Calu3 (cell line): ENCODE measurements at regions not wholly inside any gene's neighbourhood (a gene's known extent, or its start where the extent isn't known, plus 50 kb on each side); places are given as distances from the start of the nearest gene placed in this dataset.

Source experiments
- BruUV-seq: library from RNA; stranded (reverse); fragments of 400-500 nt; replicated peaks from 2 replicates; lab custom pipeline; 2021; lab: Mats Ljungman, UMichigan
- CTCF ChIA-PET: fragments of 300-600 bp; sonication (Branson Sonifier 250); formaldehyde crosslinking; loops from one replicate; lab custom pipeline; 2022; ENCODE audit warnings: antibody characterized with exemption; lab: Charles Lee
- DNase-seq: peaks from one replicate; pipeline ENCODE4 v3.0.0; 2022
- H3K27ac Mint-ChIP-seq: one replicate; pipeline ENCODE4 v1.8.0; 2022; ENCODE audit warnings: mixed read lengths; ENCODE audit not compliant: unreplicated experiment
- H3K27me3 Mint-ChIP-seq: one replicate; pipeline ENCODE4 v1.8.0; 2022; ENCODE audit warnings: mixed read lengths; ENCODE audit not compliant: unreplicated experiment
- H3K36me3 Mint-ChIP-seq: one replicate; pipeline ENCODE4 v1.8.0; 2022; ENCODE audit warnings: mild to moderate bottlenecking, moderate library complexity, mixed read lengths; ENCODE audit not compliant: insufficient read depth, unreplicated experiment
- H3K4me1 Mint-ChIP-seq: one replicate; pipeline ENCODE4 v1.8.0; 2022; ENCODE audit warnings: mild to moderate bottlenecking, low read depth, mixed read lengths; ENCODE audit not compliant: unreplicated experiment
- H3K4me3 Mint-ChIP-seq: one replicate; pipeline ENCODE4 v1.8.0; 2022; ENCODE audit warnings: mild to moderate bottlenecking, low read depth, moderate library complexity, mixed read lengths; ENCODE audit not compliant: unreplicated experiment
- H3K9me3 Mint-ChIP-seq: one replicate; pipeline ENCODE4 v1.8.0; 2022; ENCODE audit warnings: low read depth, mixed read lengths; ENCODE audit not compliant: unreplicated experiment
- intact Hi-C: fragments of 100-400 bp; cut with micrococcal nuclease; formaldehyde crosslinking; loops from one replicate; pipeline ENCODE4 v1.10.0; 2022; ENCODE audit not compliant: unreplicated experiment
- TF ChIP-seq, protein P1 (sequence below): fragments of 200-600 bp; IDR thresholded peaks from one replicate; pipeline ENCODE4 v1.8.0; 2022; ENCODE audit warnings: antibody characterized with exemption; ENCODE audit not compliant: unreplicated experiment

DNA sequence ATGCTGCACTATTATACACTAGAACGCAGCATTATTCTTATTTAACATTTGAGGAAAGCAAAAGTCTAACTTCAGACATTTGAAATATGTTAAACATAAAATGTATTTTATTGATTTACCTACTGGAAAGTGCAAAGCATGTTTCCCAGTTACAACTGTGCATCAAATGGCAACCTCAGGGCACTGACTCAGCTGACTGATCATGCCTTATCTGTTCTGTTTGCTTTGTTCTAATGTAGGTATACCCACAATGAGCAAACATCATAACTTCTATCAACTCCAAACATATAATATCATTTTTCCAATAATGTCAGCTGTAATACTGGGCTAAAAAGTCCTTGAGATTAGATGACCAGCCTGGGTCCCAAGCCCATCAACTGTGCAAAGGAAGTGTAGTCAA lies 431.0 kb downstream of the FOXG1 start:
- intact Hi-C loops, result no loop called here

DNA sequence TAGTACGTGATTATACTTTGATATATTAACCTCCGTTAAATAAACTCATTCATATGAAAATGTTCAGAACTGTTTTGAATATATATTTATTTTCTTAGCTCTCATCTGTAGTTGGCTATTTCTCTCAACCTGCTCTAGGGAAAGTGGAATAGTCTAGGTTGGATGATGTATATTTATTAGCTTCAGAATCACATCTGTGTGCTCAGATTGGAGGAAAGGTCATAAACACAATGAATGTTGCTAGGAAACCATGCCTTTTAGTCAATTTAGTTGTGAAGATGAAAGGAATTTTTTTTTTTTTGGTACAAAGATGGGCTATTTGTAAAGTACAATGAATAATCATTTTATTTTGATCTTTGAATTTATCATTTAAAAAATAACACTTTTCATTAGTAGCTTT lies 439.1 kb downstream of the FOXG1 start:
- Mint-ChIP-seq H3K9me3 (no peaks in the 10 kb centered on the region), H3K36me3 (no peaks in the 10 kb centered on the region), H3K4me3 (no peak overlapping the region), H3K4me1 (no peaks in the 10 kb centered on the region), H3K27me3 (no peaks in the 10 kb centered on the region), H3K27ac (no peak overlapping the region)
- DNase-seq, result no peak
- intact Hi-C loops, result no loop called here
- TF ChIP-seq, protein P1, sequence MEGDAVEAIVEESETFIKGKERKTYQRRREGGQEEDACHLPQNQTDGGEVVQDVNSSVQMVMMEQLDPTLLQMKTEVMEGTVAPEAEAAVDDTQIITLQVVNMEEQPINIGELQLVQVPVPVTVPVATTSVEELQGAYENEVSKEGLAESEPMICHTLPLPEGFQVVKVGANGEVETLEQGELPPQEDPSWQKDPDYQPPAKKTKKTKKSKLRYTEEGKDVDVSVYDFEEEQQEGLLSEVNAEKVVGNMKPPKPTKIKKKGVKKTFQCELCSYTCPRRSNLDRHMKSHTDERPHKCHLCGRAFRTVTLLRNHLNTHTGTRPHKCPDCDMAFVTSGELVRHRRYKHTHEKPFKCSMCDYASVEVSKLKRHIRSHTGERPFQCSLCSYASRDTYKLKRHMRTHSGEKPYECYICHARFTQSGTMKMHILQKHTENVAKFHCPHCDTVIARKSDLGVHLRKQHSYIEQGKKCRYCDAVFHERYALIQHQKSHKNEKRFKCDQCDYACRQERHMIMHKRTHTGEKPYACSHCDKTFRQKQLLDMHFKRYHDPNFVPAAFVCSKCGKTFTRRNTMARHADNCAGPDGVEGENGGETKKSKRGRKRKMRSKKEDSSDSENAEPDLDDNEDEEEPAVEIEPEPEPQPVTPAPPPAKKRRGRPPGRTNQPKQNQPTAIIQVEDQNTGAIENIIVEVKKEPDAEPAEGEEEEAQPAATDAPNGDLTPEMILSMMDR, result no peak
- CTCF ChIA-PET, result interaction anchor here (0.7 kb wide), 1 partner anchor 347 kb away, joined by 3 read pairs; no protein-coding TSS in a partner anchor
- no TSS peak for BruUV-seq

More for the DNA sequence above, 431.0 kb downstream of the FOXG1 start:
- Mint-ChIP-seq H3K4me1 (no peaks in the 10 kb centered on the region), H3K27ac (no peak overlapping the region), H3K36me3 (no peaks in the 10 kb centered on the region), H3K4me3 (no peak overlapping the region), H3K9me3 (peaks cover 3% of the 10 kb centered on the region), H3K27me3 (no peaks in the 10 kb centered on the region)
- no peak for DNase-seq
- CTCF ChIA-PET, result no interaction called here
- TF ChIP-seq, protein P1, result no peak
- no TSS peak for BruUV-seq

DNA sequence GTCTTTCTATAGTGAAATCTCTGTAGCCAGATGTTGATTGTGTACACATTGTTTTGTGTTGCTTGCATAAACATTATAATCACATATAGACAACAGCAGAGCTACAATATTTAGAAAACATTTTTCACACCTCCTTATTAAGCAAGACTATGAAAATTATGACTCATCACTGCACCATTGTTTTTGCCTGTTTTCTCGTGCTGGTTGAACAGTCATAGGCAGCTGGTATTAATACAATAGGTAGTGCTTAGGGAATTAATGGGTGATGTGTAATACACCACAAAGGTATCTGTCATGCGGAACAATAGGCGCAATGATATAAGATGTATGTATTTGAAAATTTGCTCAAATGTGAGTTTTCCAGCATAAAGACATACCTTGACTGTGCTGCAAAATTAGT lies 449.3 kb downstream of the FOXG1 start:
- TF ChIP-seq, protein P1, result no peak
- Mint-ChIP-seq H3K36me3 (no peaks in the 10 kb centered on the region), H3K27me3 (peaks cover 12% of the 10 kb centered on the region), H3K4me3 (no peak overlapping the region), H3K27ac (no peak overlapping the region), H3K9me3 (no peaks in the 10 kb centered on the region), H3K4me1 (peaks cover 8% of the 10 kb centered on the region)
- CTCF ChIA-PET, result no interaction called here
- DNase-seq, result no peak
- intact Hi-C loops, result no loop called here
- BruUV-seq, result no TSS peak

DNA sequence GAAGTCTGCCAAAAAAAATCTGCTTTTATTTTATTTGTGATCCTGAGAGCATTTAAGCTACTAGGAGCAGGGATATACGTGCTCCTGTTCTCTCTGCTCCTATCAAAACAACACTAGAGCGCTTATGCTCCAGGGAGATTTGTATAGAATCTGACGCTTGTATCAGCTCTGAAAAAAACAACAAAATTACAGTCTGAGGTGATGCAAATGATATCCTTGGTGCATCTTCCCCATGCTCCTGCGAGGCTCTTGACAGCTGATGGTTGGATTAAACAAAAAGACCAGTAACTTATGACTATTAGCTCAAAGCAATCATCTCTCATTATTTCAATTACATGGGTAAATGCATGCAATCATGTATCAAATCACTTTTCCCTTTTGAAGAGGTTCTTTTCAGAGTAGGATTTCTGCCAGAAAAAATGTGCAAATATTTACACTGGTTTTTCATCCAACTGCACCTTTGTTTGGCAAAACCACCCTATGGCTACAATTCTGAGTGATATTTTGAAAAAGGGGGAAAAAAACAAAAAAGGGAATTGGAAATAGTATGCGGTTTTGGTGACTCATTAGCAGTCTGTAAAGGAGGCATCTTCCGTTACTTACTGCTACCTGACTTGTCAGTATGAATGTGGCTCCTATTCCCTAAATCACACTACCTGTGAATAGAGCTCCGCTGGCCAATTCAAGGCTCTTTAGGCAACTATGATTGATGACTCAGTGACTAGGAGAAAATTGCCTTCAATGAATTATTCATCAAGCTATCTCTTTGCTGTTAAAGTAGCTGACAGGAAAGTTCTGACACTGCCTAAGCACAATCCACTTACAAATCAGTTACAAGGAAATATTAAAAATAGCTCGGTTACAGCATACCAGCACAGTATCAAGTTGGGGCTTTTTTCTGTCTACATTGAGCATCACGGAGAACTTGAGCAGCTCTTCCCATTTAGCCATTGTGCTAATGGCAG lies 450.0 kb downstream of the FOXG1 start:
- H3K36me3 Mint-ChIP-seq, result no peaks in the 10 kb centered on the region
- CTCF ChIA-PET, result interaction anchor here (0.6 kb wide), 1 partner anchor 10 kb away, joined by 3 read pairs; no protein-coding TSS in a partner anchor
- no TSS peak for BruUV-seq
- H3K9me3 Mint-ChIP-seq, result no peaks in the 10 kb centered on the region
- intact Hi-C loops, result no loop called here
- no peak overlapping the region for H3K4me3 Mint-ChIP-seq
- TF ChIP-seq, protein P1, result no peak
- no peak overlapping the region for H3K27ac Mint-ChIP-seq
- H3K4me1 Mint-ChIP-seq, result peaks cover 8% of the 10 kb centered on the region
- H3K27me3 Mint-ChIP-seq, result peaks cover 12% of the 10 kb centered on the region
- DNase-seq, result no peak
